Upper lobe of right lung (tissue), 1 donor: ENCODE measurements at regions not wholly inside any gene's neighbourhood (a gene's known extent, or its start where the extent isn't known, plus 50 kb on each side); places are given as distances from the start of the nearest gene placed in this dataset.

ENCODE experiments used
- ATAC-seq: fragments of 200-7000 bp; cut with Tn5 transposase; one replicate; pipeline ENCODE4 v1.9.1; 2020; ENCODE audit warnings: mild to moderate bottlenecking, moderate library complexity
- DNase-seq: peaks from one replicate; pipeline ENCODE4 v3.0.0-alpha.2; 2020
- H3K27ac ChIP-seq: fragments of 200-600 bp; one replicate; pipeline ENCODE4 v1.8.0; 2022
- H3K27me3 ChIP-seq: fragments of 200-600 bp; one replicate; pipeline ENCODE4 v1.8.0; 2022; ENCODE audit warnings: mild to moderate bottlenecking
- H3K36me3 ChIP-seq: fragments of 200-600 bp; one replicate; pipeline ENCODE4 v1.8.0; 2022
- H3K4me1 ChIP-seq: fragments of 200-600 bp; one replicate; pipeline ENCODE4 v1.8.0; 2022
- H3K4me3 ChIP-seq: fragments of 200-600 bp; one replicate; pipeline ENCODE4 v1.8.0; 2022; ENCODE audit warnings: mild to moderate bottlenecking
- H3K9me3 ChIP-seq: fragments of 200-600 bp; one replicate; pipeline ENCODE4 v1.8.0; 2022
- CTCF ChIP-seq: fragments of 200-600 bp; IDR thresholded peaks from one replicate; pipeline ENCODE4 v1.8.0; 2022; ENCODE audit warnings: antibody characterized with exemption
- intact Hi-C: fragments of 100-400 bp; cut with DNase I; formaldehyde crosslinking; loops from one replicate; pipeline ENCODE4 v1.11.0; 2022
- donor health status: DM: no; HTN: yes; CAD: no; lungs with severe emphysema.

DNA sequence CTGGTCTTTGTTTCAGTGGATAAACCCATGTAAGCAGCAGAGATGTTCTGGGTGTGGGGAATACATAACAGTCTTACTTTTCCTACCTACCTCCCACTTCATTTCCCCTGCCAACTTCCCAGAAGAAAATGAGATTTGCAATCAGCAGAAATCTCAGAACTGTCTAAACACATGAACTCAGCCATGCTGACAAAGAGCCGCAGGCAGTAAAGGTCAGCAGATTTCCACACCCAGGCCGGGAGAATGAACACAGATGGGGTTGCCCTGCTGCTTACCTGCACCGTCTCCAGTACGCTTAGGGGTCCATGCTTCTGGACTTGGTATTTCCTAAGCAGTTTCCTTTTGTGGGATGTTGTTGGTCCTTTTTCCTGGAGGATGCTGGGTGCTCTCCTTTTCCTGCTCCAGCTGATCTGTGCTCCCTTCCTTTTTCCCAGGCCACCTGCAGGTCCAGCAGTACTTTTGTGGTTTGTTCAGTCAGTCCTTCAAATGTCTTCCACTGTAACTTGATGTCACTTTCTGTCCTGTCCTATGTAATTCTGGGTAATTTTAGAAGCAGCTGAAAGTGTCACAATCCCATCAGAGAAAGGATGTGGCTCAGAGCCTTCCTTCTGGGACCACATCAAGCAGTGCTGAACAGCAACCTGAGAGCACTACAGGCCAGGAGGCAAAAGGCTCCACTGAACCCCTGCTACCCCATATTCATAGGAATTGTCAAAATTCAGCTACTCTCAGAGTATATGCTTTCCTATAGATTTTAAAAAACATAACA, 129.0 kb downstream of the CEP57L1 start:
- TF ChIP-seq CTCF: no peak
- Histone ChIP-seq H3K4me3 (no peak overlapping the region), H3K4me1 (no peaks in the 10 kb centered on the region), H3K9me3 (no peaks in the 10 kb centered on the region), H3K27me3 (no peaks in the 10 kb centered on the region), H3K27ac (no peak overlapping the region), H3K36me3 (no peaks in the 10 kb centered on the region)
- no peak for ATAC-seq
- intact Hi-C loops: no loop called here
- no peak for DNase-seq

GRCh38 chr6:109222848-109223247, 127.5 kb downstream of the CEP57L1 start:
- H3K36me3 ChIP-seq: no peaks in the 10 kb centered on the region
- H3K4me1 ChIP-seq: no peaks in the 10 kb centered on the region
- TF ChIP-seq CTCF: no peak
- ATAC-seq (no peak), DNase-seq (no peak)
- H3K4me3 ChIP-seq: no peak overlapping the region
- H3K27me3 ChIP-seq: no peaks in the 10 kb centered on the region
- H3K27ac ChIP-seq: no peak overlapping the region
- no peaks in the 10 kb centered on the region for H3K9me3 ChIP-seq
- intact Hi-C loops: no loop called here

- ATAC-seq: no peak
- Histone ChIP-seq H3K27ac (no peak overlapping the region), H3K36me3 (no peaks in the 10 kb centered on the region), H3K9me3 (no peaks in the 10 kb centered on the region), H3K27me3 (no peaks in the 10 kb centered on the region), H3K4me1 (no peaks in the 10 kb centered on the region), H3K4me3 (no peak overlapping the region)
- DNase-seq: no peak
- intact Hi-C loops: no loop called here
- TF ChIP-seq CTCF: no peak
Measured at GRCh38 chr6:109221543-109222195, 126.4 kb downstream of the CEP57L1 start.
